Activated naive CD8-positive, alpha-beta T cell (primary cell): ENCODE measurements at regions not wholly inside any gene's neighbourhood (a gene's known extent, or its start where the extent isn't known, plus 50 kb on each side); places are given as distances from the start of the nearest gene placed in this dataset.

Experiments
- H3K27ac Mint-ChIP-seq: one replicate; pipeline ENCODE4 v1.8.0; 2021; ENCODE audit warnings: mixed read lengths
- H3K27me3 Mint-ChIP-seq: one replicate; pipeline ENCODE4 v1.8.0; 2021; ENCODE audit warnings: mixed read lengths
- H3K36me3 Mint-ChIP-seq: one replicate; pipeline ENCODE4 v1.8.0; 2021; ENCODE audit warnings: mixed read lengths
- H3K4me1 Mint-ChIP-seq: one replicate; pipeline ENCODE4 v1.8.0; 2021; ENCODE audit warnings: low read depth, mixed read lengths
- H3K4me3 Mint-ChIP-seq: one replicate; pipeline ENCODE4 v1.8.0; 2021; ENCODE audit warnings: mild to moderate bottlenecking, mixed read lengths
- H3K9me3 Mint-ChIP-seq: one replicate; pipeline ENCODE4 v1.8.0; 2021; ENCODE audit warnings: low read depth, mixed read lengths

GRCh38 chr12:130009961-130010360 lies 106.1 kb upstream of the TMEM132D start:
- Mint-ChIP-seq H3K9me3 (no peaks in the 10 kb centered on the region), H3K27ac (no peak overlapping the region), H3K27me3 (peaks cover 4% of the 10 kb centered on the region), H3K4me3 (no peak overlapping the region), H3K36me3 (no peaks in the 10 kb centered on the region), H3K4me1 (no peaks in the 10 kb centered on the region)

GRCh38 chr12:130011611-130012385 lies 108.0 kb upstream of the TMEM132D start:
- Mint-ChIP-seq H3K36me3 (no peaks in the 10 kb centered on the region), H3K4me1 (no peaks in the 10 kb centered on the region), H3K4me3 (no peak overlapping the region), H3K9me3 (no peaks in the 10 kb centered on the region), H3K27ac (no peak overlapping the region), H3K27me3 (peaks cover 9% of the 10 kb centered on the region)

- H3K27me3 Mint-ChIP-seq = peaks cover 7% of the 10 kb centered on the region
- no peaks in the 10 kb centered on the region for H3K4me1 Mint-ChIP-seq
- H3K4me3 Mint-ChIP-seq = no peak overlapping the region
- no peaks in the 10 kb centered on the region for H3K36me3 Mint-ChIP-seq
- H3K27ac Mint-ChIP-seq = no peak overlapping the region
- H3K9me3 Mint-ChIP-seq = no peaks in the 10 kb centered on the region
These were observed 110.1 kb upstream of the TMEM132D start for GRCh38 chr12:130013771-130014484.

GRCh38 chr12:130014485-130014807 lies 110.6 kb upstream of the TMEM132D start:
- Mint-ChIP-seq H3K27me3 (peaks cover 6% of the 10 kb centered on the region), H3K4me3 (no peak overlapping the region), H3K36me3 (no peaks in the 10 kb centered on the region), H3K9me3 (no peaks in the 10 kb centered on the region), H3K27ac (no peak overlapping the region), H3K4me1 (no peaks in the 10 kb centered on the region)

GRCh38 chr12:130016194-130016593 lies 112.4 kb upstream of the TMEM132D start:
- Mint-ChIP-seq H3K4me3 (no peak overlapping the region), H3K9me3 (no peaks in the 10 kb centered on the region), H3K4me1 (no peaks in the 10 kb centered on the region), H3K27me3 (peaks cover 4% of the 10 kb centered on the region), H3K36me3 (no peaks in the 10 kb centered on the region), H3K27ac (no peak overlapping the region)

- H3K4me1 Mint-ChIP-seq = no peaks in the 10 kb centered on the region
- no peak overlapping the region for H3K27ac Mint-ChIP-seq
- H3K36me3 Mint-ChIP-seq = no peaks in the 10 kb centered on the region
- H3K9me3 Mint-ChIP-seq = no peaks in the 10 kb centered on the region
- no peak overlapping the region for H3K4me3 Mint-ChIP-seq
- peaks cover 4% of the 10 kb centered on the region for H3K27me3 Mint-ChIP-seq
These were observed 113.2 kb upstream of the TMEM132D start for GRCh38 chr12:130016986-130017385.

- H3K4me1 Mint-ChIP-seq = no peaks in the 10 kb centered on the region
- no peaks in the 10 kb centered on the region for H3K9me3 Mint-ChIP-seq
- no peak overlapping the region for H3K27ac Mint-ChIP-seq
- no peak overlapping the region for H3K4me3 Mint-ChIP-seq
- H3K36me3 Mint-ChIP-seq = no peaks in the 10 kb centered on the region
- peaks cover 4% of the 10 kb centered on the region for H3K27me3 Mint-ChIP-seq
These were observed 114.0 kb upstream of the TMEM132D start for GRCh38 chr12:130017591-130018449.

- Mint-ChIP-seq H3K4me3 (no peak overlapping the region), H3K9me3 (no peaks in the 10 kb centered on the region), H3K4me1 (no peaks in the 10 kb centered on the region), H3K27me3 (peaks cover 4% of the 10 kb centered on the region), H3K27ac (no peak overlapping the region), H3K36me3 (no peaks in the 10 kb centered on the region)
These were observed 114.8 kb upstream of the TMEM132D start for GRCh38 chr12:130018614-130019013.

- no peaks in the 10 kb centered on the region for H3K36me3 Mint-ChIP-seq
- no peak overlapping the region for H3K4me3 Mint-ChIP-seq
- peaks cover 3% of the 10 kb centered on the region for H3K27me3 Mint-ChIP-seq
- H3K9me3 Mint-ChIP-seq = no peaks in the 10 kb centered on the region
- H3K4me1 Mint-ChIP-seq = no peaks in the 10 kb centered on the region
- no peak overlapping the region for H3K27ac Mint-ChIP-seq
These were observed 122.9 kb upstream of the TMEM132D start for GRCh38 chr12:130026608-130027176.

- no peak overlapping the region for H3K4me3 Mint-ChIP-seq
- H3K36me3 Mint-ChIP-seq = no peaks in the 10 kb centered on the region
- peaks cover 8% of the 10 kb centered on the region for H3K27me3 Mint-ChIP-seq
- no peak overlapping the region for H3K27ac Mint-ChIP-seq
- H3K9me3 Mint-ChIP-seq = no peaks in the 10 kb centered on the region
- H3K4me1 Mint-ChIP-seq = no peaks in the 10 kb centered on the region
These were observed 124.0 kb upstream of the TMEM132D start for GRCh38 chr12:130027798-130028197.

- Mint-ChIP-seq H3K4me1 (no peaks in the 10 kb centered on the region), H3K36me3 (no peaks in the 10 kb centered on the region), H3K27me3 (peaks cover 11% of the 10 kb centered on the region), H3K27ac (no peak overlapping the region), H3K4me3 (no peak overlapping the region), H3K9me3 (no peaks in the 10 kb centered on the region)
These were observed 125.3 kb upstream of the TMEM132D start for GRCh38 chr12:130029151-130029550.

GRCh38 chr12:130031041-130031440 lies 127.2 kb upstream of the TMEM132D start:
- Mint-ChIP-seq H3K36me3 (no peaks in the 10 kb centered on the region), H3K4me1 (no peaks in the 10 kb centered on the region), H3K27me3 (peaks cover 16% of the 10 kb centered on the region), H3K4me3 (no peak overlapping the region), H3K27ac (no peak overlapping the region), H3K9me3 (no peaks in the 10 kb centered on the region)

GRCh38 chr12:130031571-130032189 lies 127.9 kb upstream of the TMEM132D start:
- Mint-ChIP-seq H3K4me1 (no peaks in the 10 kb centered on the region), H3K27me3 (peaks cover 16% of the 10 kb centered on the region), H3K27ac (no peak overlapping the region), H3K4me3 (no peak overlapping the region), H3K9me3 (no peaks in the 10 kb centered on the region), H3K36me3 (no peaks in the 10 kb centered on the region)

- Mint-ChIP-seq H3K9me3 (no peaks in the 10 kb centered on the region), H3K36me3 (no peaks in the 10 kb centered on the region), H3K4me3 (no peak overlapping the region), H3K4me1 (no peaks in the 10 kb centered on the region), H3K27me3 (peaks cover 51% of the 10 kb centered on the region), H3K27ac (no peak overlapping the region)
These were observed 120.1 kb upstream of the FZD10 start for GRCh38 chr12:130041983-130042812.
